ENCODE measurements at regions not wholly inside any gene's neighbourhood (a gene's known extent, or its start where the extent isn't known, plus 50 kb on each side); places are given as distances from the start of the nearest gene placed in this dataset.

DNA sequence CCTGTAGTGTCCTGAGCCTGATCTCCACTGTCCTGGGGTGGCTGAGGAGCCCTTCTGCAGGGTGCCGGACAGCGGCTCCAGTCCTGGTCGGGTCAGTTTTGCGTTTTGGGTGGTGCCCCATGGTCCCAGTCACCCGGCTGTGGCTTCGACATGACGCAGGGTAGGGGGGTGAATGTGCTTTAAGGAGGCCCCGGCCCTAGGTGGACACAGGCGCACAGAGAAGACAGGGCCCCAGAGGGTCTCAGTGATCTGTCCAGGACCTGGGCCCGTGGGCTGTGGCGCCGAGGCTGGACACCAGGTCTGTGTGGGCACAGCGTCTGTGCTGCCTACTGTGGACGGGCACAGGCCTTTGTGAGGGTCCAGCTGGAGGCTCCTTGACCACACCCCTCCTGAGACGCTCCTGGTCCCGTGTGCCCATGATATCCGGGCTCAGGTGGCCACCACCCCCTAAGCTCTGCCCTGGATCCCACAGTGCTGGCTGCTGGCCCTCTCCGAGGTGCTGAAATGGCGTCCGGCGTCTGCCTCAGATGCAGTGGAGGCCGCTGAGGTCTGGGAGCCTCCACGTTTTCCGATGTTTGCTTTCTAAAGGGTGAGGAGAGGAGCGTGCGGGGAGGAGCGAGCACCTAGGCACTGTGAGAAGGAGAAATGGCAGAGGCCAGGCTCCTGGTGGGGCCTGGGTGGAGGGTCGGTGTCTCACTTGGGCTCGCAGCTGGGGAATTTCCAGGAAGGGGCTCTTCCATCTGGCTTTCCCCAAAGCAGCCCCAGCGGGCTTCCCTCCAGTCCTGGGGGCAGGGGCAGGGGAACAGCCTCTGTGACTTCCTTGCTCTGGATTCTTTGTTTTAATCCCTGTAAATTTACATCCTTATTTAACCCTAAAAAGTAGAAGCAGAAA lies 56.1 kb upstream of the ACSF3 start:
- peak in 1 of 3 donors; percentile 60 for DNase-seq
- peak in 2 of 4 donors; percentile 26 to 61 for ATAC-seq
- H3K36me3 ChIP-seq = no peaks in the 10 kb centered on the region
- TF ChIP-seq, protein P1, sequence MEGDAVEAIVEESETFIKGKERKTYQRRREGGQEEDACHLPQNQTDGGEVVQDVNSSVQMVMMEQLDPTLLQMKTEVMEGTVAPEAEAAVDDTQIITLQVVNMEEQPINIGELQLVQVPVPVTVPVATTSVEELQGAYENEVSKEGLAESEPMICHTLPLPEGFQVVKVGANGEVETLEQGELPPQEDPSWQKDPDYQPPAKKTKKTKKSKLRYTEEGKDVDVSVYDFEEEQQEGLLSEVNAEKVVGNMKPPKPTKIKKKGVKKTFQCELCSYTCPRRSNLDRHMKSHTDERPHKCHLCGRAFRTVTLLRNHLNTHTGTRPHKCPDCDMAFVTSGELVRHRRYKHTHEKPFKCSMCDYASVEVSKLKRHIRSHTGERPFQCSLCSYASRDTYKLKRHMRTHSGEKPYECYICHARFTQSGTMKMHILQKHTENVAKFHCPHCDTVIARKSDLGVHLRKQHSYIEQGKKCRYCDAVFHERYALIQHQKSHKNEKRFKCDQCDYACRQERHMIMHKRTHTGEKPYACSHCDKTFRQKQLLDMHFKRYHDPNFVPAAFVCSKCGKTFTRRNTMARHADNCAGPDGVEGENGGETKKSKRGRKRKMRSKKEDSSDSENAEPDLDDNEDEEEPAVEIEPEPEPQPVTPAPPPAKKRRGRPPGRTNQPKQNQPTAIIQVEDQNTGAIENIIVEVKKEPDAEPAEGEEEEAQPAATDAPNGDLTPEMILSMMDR (IDR thresholded peaks at IDR 0.05) = no peak
- TF ChIP-seq POLR2A (IDR thresholded peaks at IDR 0.05) = no peak
- no peaks in the 10 kb centered on the region for H3K9me3 ChIP-seq
- H3K4me1 ChIP-seq = no peaks in the 10 kb centered on the region
- no peaks in the 10 kb centered on the region for H3K27me3 ChIP-seq
- WGBS (ENCODE audit: insufficient coverage, low coverage, low lambda C conversion rate, missing lambda C conversion rate) = 6% methylated on average over 11 of the region's 30 CpGs
- H3K4me3 ChIP-seq = no peak overlapping the region
- intact Hi-C loops (cut with DNase I) = no loop called here
- no peak overlapping the region for H3K27ac ChIP-seq

DNA sequence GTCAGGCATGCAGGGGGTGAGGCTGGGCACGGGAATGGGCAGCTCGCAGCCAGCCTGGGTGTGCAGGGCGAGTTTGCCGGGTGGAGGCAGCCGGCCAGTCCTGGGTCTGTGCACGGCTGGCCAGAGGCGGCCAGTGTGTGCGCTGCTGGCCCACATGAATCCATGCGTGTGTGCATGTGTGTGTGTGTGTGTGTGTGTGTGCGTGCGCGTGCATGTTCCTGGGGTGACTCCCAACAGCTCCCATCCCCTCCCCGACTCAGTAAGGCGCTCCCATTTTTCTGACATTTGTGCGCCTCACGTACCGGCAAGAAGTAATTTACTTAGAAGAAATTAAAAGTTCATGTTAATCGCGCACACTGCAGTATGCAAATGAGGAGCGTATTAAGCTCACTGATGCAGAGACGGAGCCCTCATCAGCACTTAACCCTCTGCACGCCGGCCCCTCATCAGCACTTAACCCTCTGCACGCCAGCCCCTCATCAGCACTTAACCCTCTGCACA lies 55.4 kb upstream of the ACSF3 start:
- ATAC-seq = no peak
- intact Hi-C loops (cut with DNase I) = no loop called here
- no peak for DNase-seq
- Histone ChIP-seq H3K27ac (no peak overlapping the region), H3K4me1 (no peaks in the 10 kb centered on the region), H3K9me3 (no peaks in the 10 kb centered on the region), H3K36me3 (no peaks in the 10 kb centered on the region), H3K27me3 (no peaks in the 10 kb centered on the region), H3K4me3 (no peak overlapping the region)
- no peak for TF ChIP-seq POLR2A (IDR thresholded peaks at IDR 0.05)
- TF ChIP-seq, protein P1 (IDR thresholded peaks at IDR 0.05) = no peak
- 9% methylated on average over 6 of the region's 24 CpGs for WGBS (ENCODE audit: insufficient coverage, low coverage, low lambda C conversion rate, missing lambda C conversion rate)

DNA sequence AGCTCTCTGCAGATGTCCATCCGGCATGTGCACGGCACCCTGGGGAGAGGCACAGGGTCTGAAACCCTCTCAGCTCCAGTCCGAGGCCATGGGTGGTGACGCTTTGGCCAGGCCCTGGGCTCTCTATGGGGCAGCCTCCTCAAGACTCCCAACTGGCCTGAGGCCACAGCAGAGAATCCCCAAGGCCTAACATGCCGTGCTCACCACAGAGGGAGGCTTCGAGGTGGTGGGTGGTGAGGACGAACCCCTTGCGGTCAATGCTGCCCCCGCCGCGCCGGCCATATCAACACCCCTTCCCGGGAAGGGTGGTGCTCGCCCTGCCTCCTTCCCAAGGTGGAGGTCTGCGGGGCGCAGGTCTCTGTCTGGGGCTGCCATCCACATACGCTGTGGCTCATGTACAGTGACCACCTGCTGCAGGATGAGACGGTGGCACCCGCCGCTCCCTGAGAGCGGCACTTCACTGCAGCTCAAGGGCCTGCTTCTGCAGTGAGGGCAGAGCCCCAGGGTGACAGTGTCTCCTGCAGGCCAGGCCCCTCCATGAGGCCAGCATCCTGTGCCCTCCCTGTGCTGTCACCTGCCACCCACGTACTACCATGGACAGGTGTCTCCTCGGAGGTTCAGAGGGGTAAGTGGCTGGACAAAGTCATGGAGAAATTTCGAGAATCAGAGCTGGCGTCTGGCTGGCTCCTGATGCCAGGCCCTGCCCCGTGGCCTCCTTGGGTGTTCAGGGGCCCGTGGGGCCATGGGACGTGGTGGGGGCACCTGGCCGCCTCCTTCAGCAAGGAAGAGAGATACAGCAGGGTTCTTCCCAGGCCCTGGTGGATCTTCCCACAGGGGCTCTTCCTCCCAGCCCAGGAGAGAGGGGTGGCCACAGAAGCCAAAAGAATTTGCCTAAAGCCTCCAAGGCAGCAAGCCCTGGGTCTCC lies 54.6 kb upstream of the ACSF3 start:
- H3K27me3 ChIP-seq = no peaks in the 10 kb centered on the region
- H3K4me3 ChIP-seq = no peak overlapping the region
- H3K4me1 ChIP-seq = no peaks in the 10 kb centered on the region
- TF ChIP-seq, protein P1 (IDR thresholded peaks at IDR 0.05) = no peak
- TF ChIP-seq POLR2A (IDR thresholded peaks at IDR 0.05) = no peak
- H3K27ac ChIP-seq = no peak overlapping the region
- ATAC-seq (no peak), DNase-seq (peak in 1 of 3 donors; percentile 44)
- H3K36me3 ChIP-seq = no peaks in the 10 kb centered on the region
- H3K9me3 ChIP-seq = no peaks in the 10 kb centered on the region
- intact Hi-C loops (cut with DNase I) = no loop called here
- WGBS (ENCODE audit: insufficient coverage, low coverage, low lambda C conversion rate, missing lambda C conversion rate) = 78% methylated on average over 9 of the region's 29 CpGs

DNA sequence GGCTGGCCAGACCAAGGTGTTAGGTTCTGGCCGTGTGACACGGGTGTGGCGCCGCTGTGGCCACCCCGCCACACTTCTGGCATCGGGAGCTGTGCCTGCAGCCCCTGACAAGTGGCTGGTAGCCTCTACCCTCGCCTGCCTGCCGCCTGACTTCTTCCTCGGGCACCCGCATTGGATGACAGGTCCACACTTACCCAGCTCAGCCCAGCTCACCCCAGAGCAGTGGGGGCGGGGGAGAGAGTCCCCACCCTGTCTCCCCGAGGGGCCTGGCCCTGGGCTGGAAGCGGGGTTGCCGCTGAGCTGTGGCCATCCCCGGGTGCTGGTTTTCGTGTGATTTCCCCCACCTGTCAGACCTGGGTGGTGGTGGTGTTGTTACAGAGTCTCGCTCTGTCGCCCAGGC lies 53.9 kb upstream of the ACSF3 start:
- intact Hi-C loops (cut with DNase I) = no loop called here
- no CpG with 5 or more reads among the region's 18 CpGs for WGBS (ENCODE audit: insufficient coverage, low coverage, low lambda C conversion rate, missing lambda C conversion rate)
- no peaks in the 10 kb centered on the region for H3K27me3 ChIP-seq
- TF ChIP-seq POLR2A (IDR thresholded peaks at IDR 0.05) = no peak
- no peaks in the 10 kb centered on the region for H3K36me3 ChIP-seq
- no peaks in the 10 kb centered on the region for H3K4me1 ChIP-seq
- no peak overlapping the region for H3K27ac ChIP-seq
- no peaks in the 10 kb centered on the region for H3K9me3 ChIP-seq
- no peak overlapping the region for H3K4me3 ChIP-seq
- peak in 1 of 3 donors; percentile 38 for DNase-seq
- no peak for ATAC-seq

Data from right lobe of liver (tissue), 6 donors.